ENCODE measurements at regions not wholly inside any gene's neighbourhood (a gene's known extent, or its start where the extent isn't known, plus 50 kb on each side); places are given as distances from the start of the nearest gene placed in this dataset.

DNA sequence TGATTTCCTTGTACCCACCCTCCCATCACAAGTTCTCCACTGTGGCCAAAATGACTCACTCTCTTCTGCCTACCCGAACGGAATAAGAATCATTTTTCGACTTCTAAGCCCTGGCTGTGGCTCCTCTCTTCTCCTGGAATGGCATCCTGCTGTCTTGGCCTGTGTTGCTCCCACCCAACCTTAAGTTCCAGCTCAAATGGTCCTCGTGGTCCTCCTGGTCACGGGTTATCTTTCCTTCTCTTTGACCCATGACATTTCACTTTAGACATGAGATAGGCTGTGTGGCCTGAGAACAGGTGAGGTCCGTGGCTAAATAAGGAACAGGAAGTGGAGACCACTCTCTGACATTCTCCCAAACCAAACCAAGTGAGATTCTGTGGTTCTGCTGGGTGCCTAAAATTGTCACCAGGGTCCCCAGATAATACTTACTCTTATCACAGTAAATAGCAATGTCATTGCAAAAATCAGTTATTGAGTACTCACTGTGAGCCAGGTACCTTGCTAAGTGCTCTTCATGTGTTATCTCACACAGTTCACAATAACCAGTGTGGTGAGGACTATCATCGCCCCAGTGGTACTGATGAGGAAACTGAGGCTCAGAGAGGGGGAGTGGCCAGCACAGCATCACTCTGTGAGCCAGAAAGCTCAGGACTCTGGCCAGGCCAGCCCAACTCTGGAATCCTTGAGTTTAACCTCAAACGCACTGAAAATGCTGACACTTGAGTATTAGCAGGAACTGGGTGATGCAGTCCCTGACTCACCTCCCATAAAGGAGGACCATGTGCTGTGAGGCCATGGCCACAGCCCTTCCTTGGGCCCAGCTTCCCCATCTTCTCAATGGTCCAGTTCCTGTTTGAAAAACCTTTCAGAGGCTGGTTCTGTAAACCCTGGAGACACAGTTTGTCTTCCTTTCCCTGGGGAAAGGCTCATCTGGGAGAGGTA, 74.8 kb upstream of the SIRPA start:
- TF ChIP-seq, protein P1, sequence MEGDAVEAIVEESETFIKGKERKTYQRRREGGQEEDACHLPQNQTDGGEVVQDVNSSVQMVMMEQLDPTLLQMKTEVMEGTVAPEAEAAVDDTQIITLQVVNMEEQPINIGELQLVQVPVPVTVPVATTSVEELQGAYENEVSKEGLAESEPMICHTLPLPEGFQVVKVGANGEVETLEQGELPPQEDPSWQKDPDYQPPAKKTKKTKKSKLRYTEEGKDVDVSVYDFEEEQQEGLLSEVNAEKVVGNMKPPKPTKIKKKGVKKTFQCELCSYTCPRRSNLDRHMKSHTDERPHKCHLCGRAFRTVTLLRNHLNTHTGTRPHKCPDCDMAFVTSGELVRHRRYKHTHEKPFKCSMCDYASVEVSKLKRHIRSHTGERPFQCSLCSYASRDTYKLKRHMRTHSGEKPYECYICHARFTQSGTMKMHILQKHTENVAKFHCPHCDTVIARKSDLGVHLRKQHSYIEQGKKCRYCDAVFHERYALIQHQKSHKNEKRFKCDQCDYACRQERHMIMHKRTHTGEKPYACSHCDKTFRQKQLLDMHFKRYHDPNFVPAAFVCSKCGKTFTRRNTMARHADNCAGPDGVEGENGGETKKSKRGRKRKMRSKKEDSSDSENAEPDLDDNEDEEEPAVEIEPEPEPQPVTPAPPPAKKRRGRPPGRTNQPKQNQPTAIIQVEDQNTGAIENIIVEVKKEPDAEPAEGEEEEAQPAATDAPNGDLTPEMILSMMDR (IDR thresholded peaks at IDR 0.05) = no peak
- no peak for TF ChIP-seq POLR2AphosphoS5 (IDR thresholded peaks at IDR 0.05)
